GM18861 (cell line): ENCODE measurements at regions not wholly inside any gene's neighbourhood (a gene's known extent, or its start where the extent isn't known, plus 50 kb on each side); places are given as distances from the start of the nearest gene placed in this dataset.
"Not testable (repeated sequence)": the region's sequence is repeated elsewhere in the genome, so short reads cannot be mapped to it uniquely, and the experiment has no call there.

ENCODE experiments used
- ATAC-seq: cut with Tn5 transposase; IDR thresholded peaks from one replicate; pipeline ENCODE4 v1.9.1; 2021; ENCODE audit not compliant: unreplicated experiment

- ATAC-seq = no peak
Observed at GRCh38 chr5:120917214-120917758, 453.2 kb downstream of the PRR16 start.

- no peak for ATAC-seq
Observed at GRCh38 chr5:120919017-120919416, 454.9 kb downstream of the PRR16 start.

DNA sequence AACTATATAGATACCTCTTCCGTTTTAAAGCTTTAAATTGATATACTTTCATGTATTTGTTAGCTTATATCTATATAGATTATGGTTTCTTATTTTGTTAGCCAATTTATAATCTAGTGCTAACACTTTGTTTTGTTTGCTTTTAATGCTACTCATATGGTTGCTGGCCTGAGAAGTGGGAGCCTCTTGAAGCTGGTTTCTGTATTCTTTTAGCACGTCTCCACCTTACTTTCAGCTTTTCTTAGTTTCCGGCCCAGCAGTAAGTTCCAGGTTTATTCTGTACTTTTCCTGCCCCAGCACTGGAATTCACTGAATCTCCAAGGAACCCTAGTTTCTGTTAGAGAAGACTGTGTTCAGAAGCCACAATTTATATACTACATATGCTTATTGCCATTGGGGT, 458.9 kb downstream of the PRR16 start:
- ATAC-seq = no peak

DNA sequence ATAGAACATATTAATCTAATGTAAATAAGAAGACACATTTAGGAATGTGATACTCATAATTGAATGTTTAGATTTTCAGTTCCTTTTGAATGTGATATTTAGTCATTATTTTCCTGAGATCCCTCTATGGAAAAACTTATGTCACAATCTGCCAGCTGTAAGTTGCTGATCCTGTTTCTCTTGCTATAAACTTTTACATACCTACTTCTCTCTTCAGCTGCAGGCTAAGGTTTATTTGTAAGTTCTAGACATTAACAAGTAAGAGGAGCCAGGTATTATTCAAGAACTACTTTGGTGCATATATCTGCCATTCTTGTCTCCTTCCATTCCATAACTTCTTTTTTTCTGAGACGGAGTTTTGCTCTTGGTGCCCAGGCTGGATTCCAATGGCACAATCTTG, 462.4 kb downstream of the PRR16 start:
- no peak for ATAC-seq

- no peak for ATAC-seq
Observed at GRCh38 chr5:120927950-120928530, 463.9 kb downstream of the PRR16 start.

GRCh38 chr5:120932480-120932879, 468.4 kb downstream of the PRR16 start:
- no peak for ATAC-seq

GRCh38 chr5:120934031-120934430, 469.9 kb downstream of the PRR16 start:
- no peak for ATAC-seq

DNA sequence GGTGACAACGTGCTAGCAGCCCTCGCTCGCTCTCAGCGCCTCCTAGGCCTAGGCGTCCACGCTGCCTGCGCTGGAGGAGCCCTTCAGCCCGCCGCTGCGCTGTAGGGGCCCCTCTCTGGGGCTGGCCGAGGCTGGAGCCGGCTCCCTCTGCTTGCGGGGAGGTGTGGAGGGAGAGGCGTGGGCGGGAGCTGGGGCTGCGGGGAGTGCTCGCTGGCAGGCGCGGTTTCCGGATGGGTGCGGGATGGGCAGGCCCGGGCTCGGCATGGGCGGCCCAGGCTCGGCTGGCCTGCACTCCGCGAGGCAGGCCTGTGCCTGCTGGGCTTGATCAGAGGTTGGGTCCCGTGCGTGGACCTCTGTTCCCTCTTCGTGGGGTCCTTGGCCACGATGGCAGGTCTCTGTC, 472.6 kb downstream of the PRR16 start:
- ATAC-seq = no peak

- no peak for ATAC-seq
Observed at GRCh38 chr5:120938604-120939003, 474.5 kb downstream of the PRR16 start.

- no peak for ATAC-seq
Observed at GRCh38 chr5:120942596-120943350, 478.7 kb downstream of the PRR16 start.

- not testable (repeated sequence) for ATAC-seq
Observed at GRCh38 chr5:120949596-120949995, 485.5 kb downstream of the PRR16 start.

DNA sequence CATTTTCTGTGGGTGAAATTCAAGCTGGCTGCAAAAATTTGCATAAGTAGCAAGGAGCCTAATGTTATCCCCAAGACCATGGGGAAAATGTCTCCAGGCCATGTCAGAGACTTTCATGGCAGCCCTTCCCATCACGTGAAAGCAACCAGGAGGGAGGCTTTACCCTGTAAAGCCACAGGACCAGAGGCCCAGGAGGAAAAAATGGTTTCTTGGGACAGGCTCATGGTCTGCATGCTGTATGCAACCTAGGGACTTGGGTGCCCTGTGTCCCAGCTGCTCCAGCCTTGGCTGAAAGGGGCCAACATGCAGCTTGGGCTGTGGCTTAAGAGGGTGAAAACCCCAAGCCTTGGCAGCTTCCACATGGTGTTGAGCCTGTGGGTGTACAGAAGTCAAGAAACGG, 489.3 kb downstream of the PRR16 start:
- not testable (repeated sequence) for ATAC-seq

GRCh38 chr5:120954255-120954654, 490.2 kb downstream of the PRR16 start:
- no peak for ATAC-seq

DNA sequence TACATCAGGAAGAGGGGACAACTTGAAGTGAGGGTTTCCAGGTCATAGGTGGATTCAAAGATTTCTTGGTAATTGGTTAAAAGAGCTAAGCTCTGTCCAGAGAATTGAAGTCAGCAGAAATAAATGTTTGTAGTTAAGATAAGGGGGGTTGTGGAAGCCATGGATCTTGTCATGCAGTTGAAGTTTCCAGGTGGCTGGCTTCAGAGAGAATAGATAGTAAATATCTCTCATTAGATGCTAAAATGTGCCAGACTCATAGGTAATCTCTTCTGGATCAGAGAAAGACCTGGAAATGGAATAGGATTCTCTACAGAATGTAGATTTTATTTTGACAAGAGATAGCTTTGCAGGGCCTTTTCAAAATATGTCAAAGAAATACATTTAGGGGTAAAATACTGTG, 491.7 kb downstream of the PRR16 start:
- ATAC-seq = no peak

GRCh38 chr5:120958877-120959485, 494.9 kb downstream of the PRR16 start:
- ATAC-seq = no peak

DNA sequence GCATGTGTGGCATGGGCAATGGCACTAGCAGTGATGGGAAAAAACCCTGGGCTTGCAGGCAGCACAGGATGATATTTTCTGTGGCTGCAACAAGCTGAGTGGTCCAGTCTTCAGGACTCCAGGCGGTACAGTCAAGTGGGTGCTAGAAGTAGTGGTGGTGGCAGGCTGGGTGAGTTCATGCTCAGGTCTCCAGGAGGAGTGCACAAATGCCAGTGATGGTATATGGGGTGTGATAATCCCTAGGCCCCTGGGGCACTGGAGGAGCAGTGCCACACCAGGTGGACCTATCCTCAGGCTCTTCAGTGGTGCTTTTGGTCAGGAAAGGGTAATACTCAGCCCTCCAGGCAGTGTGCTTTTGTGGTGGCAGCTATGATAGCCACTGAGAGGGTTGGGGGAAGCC, 496.4 kb downstream of the PRR16 start:
- no peak for ATAC-seq

DNA sequence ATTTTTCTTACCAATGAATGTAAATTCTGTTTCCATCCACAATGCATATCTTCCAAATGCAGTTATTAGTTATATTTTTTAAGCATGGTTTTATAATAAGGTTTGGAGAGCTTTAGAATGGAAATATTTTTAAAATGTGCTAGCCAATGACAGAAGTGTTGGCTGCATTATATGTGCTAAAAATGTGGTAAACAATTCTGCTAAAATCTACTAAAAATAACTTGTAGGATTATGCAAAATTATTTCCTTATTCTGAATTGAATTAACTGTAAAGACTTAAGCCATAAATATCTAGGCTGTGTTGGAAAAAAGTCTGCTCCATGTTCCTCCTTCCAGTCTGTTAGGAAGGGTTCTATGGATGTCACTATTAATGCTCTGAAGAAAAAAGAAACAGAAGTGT, 503.3 kb downstream of the PRR16 start:
- no peak for ATAC-seq

DNA sequence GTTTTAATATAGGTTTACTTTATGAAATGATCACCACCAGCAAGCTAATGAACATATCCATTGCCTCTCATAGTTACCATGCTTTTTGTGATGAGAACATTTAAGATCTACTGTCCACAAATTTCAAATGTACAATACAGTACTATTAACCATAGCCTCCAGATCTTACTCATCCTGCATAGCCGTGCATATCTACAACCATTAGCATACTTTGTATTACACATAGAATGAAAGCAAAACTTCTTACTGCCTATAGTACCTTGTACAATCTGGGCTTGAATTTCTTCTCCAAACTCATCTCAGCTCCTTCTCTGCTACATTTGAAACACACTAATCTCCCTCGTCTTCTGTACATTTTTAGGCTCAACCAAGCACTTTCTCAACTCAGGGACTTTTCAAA, 510.6 kb downstream of the PRR16 start:
- no peak for ATAC-seq

DNA sequence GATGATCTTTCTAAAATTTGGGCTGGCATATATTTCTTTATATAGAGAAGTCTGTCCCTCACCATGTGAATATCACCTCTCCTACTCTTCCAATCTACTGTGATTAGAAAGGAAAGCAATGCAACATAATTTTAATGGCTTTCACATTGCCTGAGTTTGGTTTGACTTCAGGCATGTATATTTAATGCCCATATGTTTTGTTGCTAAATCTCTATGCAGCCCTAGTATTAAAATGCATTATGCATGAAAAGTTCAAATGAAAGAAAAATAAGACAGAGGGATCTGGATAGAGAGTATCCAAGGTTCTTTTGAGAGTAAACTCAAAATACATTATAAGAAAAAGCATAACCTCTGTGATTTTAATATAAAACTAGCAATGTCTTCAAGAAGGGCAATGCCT, 518.3 kb downstream of the PRR16 start:
- no peak for ATAC-seq

DNA sequence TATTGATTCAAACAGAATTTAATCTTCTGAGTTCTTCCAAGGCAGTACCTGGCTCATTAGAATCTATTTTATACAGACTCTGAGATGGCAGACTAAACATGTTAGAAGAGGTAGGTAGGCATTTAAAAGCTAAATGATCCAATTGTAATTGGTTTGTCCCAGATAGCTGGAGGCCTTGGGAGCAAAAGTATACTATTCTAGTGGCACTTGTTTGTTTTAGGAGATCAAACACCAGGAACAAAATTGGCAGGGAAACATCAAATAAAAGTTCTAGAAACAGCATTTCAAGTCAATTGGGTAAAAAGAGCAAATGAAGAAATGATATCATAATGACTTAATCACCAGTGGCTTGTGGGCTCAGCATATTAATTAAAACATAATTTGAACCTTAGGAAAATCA, 521.4 kb downstream of the PRR16 start:
- no peak for ATAC-seq

- ATAC-seq = no peak
Observed at GRCh38 chr5:120988491-120988890, 524.4 kb downstream of the PRR16 start.

DNA sequence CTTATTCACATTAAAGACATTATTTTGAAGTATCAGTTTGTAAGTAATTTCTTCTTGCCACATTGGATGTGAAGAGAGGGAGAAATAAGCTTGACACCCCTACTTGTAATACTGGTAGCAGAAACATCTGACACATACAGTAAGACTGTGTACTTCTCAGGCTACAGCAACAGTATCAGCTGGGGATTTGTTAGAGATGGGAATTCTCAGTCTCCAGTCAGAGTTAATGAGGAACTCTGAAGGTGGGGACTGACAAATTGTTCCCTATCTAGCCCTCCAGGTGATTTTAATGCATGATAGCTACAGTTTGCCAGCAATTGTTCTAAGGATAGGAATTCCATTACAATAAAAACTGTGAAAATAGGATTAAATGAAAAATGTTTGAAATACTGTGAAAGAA, 524.8 kb downstream of the PRR16 start:
- no peak for ATAC-seq
